ENCODE measurements at regions not wholly inside any gene's neighbourhood (a gene's known extent, or its start where the extent isn't known, plus 50 kb on each side); places are given as distances from the start of the nearest gene placed in this dataset.

- no peak for DNase-seq (ENCODE audit: low read depth)
- peak overlapping the region; percentile 59 for H3K4me3 ChIP-seq (ENCODE audit: low read depth, low read length)
- TF ChIP-seq CTCF (conservative IDR thresholded peaks at IDR 0.05; ENCODE audit: low read depth, low read length) = no peak
Measured at GRCh38 chr20:1803932-1804501, 91.2 kb upstream of the SIRPA start.

GRCh38 chr20:1803061-1803931 is 91.9 kb upstream of the SIRPA start:
- H3K4me3 ChIP-seq (ENCODE audit: low read depth, low read length) = peak overlapping the region; percentile 59
- peak; percentile 69 for DNase-seq (ENCODE audit: low read depth)
- TF ChIP-seq CTCF (conservative IDR thresholded peaks at IDR 0.05; ENCODE audit: low read depth, low read length) = no peak

- peak overlapping the region; percentile 59 for H3K4me3 ChIP-seq (ENCODE audit: low read depth, low read length)
- TF ChIP-seq CTCF (conservative IDR thresholded peaks at IDR 0.05; ENCODE audit: low read depth, low read length) = peak; percentile 60
- DNase-seq (ENCODE audit: low read depth) = peak; percentile 58
Measured at GRCh38 chr20:1802385-1803060, 92.7 kb upstream of the SIRPA start.

DNA sequence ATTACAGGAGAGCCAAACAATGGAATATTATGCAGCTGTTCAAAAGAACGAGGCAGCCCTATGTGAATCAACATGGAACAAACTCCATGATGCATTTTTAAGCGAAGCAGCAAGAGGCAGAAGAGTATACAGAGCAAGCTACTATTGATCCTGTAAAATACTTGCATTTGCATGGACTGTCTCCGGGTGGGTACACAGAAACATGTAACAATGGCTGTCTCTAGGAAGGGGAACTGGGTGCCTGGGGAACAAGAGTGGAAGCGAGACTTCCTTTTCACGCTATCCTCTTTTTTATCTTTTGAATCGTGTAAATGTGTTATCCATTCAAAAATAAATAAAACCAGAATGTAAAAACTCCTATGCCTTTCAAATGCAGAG is 93.3 kb upstream of the SIRPA start:
- TF ChIP-seq CTCF (conservative IDR thresholded peaks at IDR 0.05; ENCODE audit: low read depth, low read length) = no peak
- DNase-seq (ENCODE audit: low read depth) = no peak
- H3K4me3 ChIP-seq (ENCODE audit: low read depth, low read length) = peak overlapping the region; percentile 59

GRCh38 chr20:1801225-1801928 is 93.8 kb upstream of the SIRPA start:
- no peak overlapping the region for H3K4me3 ChIP-seq (ENCODE audit: low read depth, low read length)
- DNase-seq (ENCODE audit: low read depth) = no peak
- no peak for TF ChIP-seq CTCF (conservative IDR thresholded peaks at IDR 0.05; ENCODE audit: low read depth, low read length)

GRCh38 chr20:1800777-1801176 is 94.4 kb upstream of the SIRPA start:
- peak; percentile 67 for TF ChIP-seq CTCF (conservative IDR thresholded peaks at IDR 0.05; ENCODE audit: low read depth, low read length)
- peak; percentile 70 for DNase-seq (ENCODE audit: low read depth)
- no peak overlapping the region for H3K4me3 ChIP-seq (ENCODE audit: low read depth, low read length)
